ENCODE measurements at regions not wholly inside any gene's neighbourhood (a gene's known extent, or its start where the extent isn't known, plus 50 kb on each side); places are given as distances from the start of the nearest gene placed in this dataset.
"Not testable (repeated sequence)": the region's sequence is repeated elsewhere in the genome, so short reads cannot be mapped to it uniquely, and the experiment has no call there.

DNA sequence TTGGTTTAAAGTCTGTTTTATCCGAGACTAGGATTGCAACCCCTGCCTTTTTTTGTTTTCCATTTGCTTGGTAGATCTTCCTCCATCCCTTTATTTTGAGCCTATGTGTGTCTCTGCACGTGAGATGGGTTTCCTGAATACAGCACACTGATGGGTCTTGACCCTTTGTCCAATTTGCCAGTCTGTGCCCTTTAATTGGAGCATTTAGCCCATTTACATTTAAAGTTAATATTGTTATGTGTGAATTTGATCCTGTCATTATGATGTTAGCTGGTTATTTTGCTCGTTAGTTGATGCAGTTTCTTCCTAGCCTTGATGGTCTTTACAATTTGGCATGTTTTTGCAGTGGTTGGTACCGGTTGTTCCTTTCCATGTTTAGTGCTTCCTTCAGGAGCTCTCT is 70.8 kb upstream of the CTNNA1 start:
- H2BK20ac ChIP-seq (ENCODE audit: low read depth, low read length); H3K4ac ChIP-seq (ENCODE audit: low read depth, low read length); H3K9me3 ChIP-seq (ENCODE audit: control insufficient read depth, insufficient read depth, low read length); H2AK5ac ChIP-seq (ENCODE audit: low read depth, low read length); CTCF ChIA-PET; dilution Hi-C loops (cut with HindIII; ENCODE audit: low sequenced_read_pairs, unreplicated experiment); H3K9me1 ChIP-seq (ENCODE audit: insufficient read depth, low read length); intact Hi-C loops (cut with micrococcal nuclease); in situ Hi-C loops (cut with MboI; ENCODE audit: low sequenced_read_pairs); DNase-seq; H2BK5ac ChIP-seq (ENCODE audit: low read depth, low read length, poor library complexity, severe bottlenecking); H3K27me3 ChIP-seq (ENCODE audit: control insufficient read depth, insufficient read depth, low read length); H4K91ac ChIP-seq (ENCODE audit: insufficient read depth, low read depth, low read length); H3K27ac ChIP-seq (ENCODE audit: insufficient read depth, low read length); POLR2A ChIA-PET (ENCODE audit: unreplicated experiment); H3K14ac ChIP-seq (replicated peaks; ENCODE audit: low read depth, low read length); H4K20me1 ChIP-seq (ENCODE audit: insufficient read depth, low read length); ATAC-seq (ENCODE audit: low read depth); H2AFZ ChIP-seq (replicated peaks; ENCODE audit: low read length, poor library complexity); H2BK15ac ChIP-seq (ENCODE audit: low read depth, low read length); BruUV-seq (replicated peaks); H3K18ac ChIP-seq (ENCODE audit: low read depth, low read length); H2AK9ac ChIP-seq (replicated peaks; ENCODE audit: low read depth, low read length, poor library complexity); H3K56ac ChIP-seq (ENCODE audit: extremely low read depth, insufficient read depth, low read length); H3K4me3 ChIP-seq (ENCODE audit: insufficient read depth, low read depth, low read length); H4K5ac ChIP-seq (ENCODE audit: low read depth, low read length); H3K4me2 ChIP-seq (ENCODE audit: low read depth, low read length); H4K8ac ChIP-seq (ENCODE audit: low read depth in 2 of 2, low read length in 2 of 2); H2BK120ac ChIP-seq (ENCODE audit: low read depth, low read length); H3K9ac ChIP-seq (ENCODE audit: low read depth, low read length); H3K23ac ChIP-seq (ENCODE audit: low read depth, low read length); H3K79me1 ChIP-seq (ENCODE audit: low read depth in 1 of 2, low read length in 2 of 2); H3K4me1 ChIP-seq (ENCODE audit: control insufficient read depth, insufficient read depth, low read length); H3K36me3 ChIP-seq (ENCODE audit: control insufficient read depth, insufficient read depth, low read length): not testable (repeated sequence)
- WGBS, 2 experiments (ENCODE audit: extremely low coverage in 2 of 2, insufficient read length in 1 of 2) = no CpG with 5 or more reads among the region's 4 CpGs

DNA sequence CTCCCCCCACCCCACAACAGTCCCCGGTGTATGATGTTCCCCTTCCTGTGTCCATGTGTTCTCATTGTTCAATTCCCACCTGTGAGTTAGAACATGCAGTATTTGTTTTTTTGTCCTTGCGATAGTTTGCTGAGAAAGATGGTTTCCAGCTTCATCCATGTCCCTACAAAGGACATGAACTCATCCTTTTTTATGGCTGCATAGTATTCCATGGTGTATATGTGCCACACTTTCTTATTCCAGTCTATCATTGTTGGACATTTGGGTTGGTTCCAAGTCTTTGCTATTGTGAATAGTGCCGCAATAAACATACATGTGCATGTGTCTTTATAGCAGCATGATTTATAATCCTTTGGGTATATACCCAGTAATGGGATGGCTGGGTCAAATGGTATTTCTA is 74.4 kb upstream of the CTNNA1 start:
- H2AK5ac ChIP-seq (ENCODE audit: low read depth, low read length); CTCF ChIA-PET; H2AFZ ChIP-seq (replicated peaks; ENCODE audit: low read length, poor library complexity); H3K14ac ChIP-seq (replicated peaks; ENCODE audit: low read depth, low read length); H3K9ac ChIP-seq (ENCODE audit: low read depth, low read length); ATAC-seq (ENCODE audit: low read depth); H2BK120ac ChIP-seq (ENCODE audit: low read depth, low read length); H3K79me1 ChIP-seq (ENCODE audit: low read depth in 1 of 2, low read length in 2 of 2); dilution Hi-C loops (cut with HindIII; ENCODE audit: low sequenced_read_pairs, unreplicated experiment); H3K4ac ChIP-seq (ENCODE audit: low read depth, low read length); H2AK9ac ChIP-seq (replicated peaks; ENCODE audit: low read depth, low read length, poor library complexity); H3K36me3 ChIP-seq (ENCODE audit: control insufficient read depth, insufficient read depth, low read length); DNase-seq; in situ Hi-C loops (cut with MboI; ENCODE audit: low sequenced_read_pairs); H3K23ac ChIP-seq (ENCODE audit: low read depth, low read length); H2BK5ac ChIP-seq (ENCODE audit: low read depth, low read length, poor library complexity, severe bottlenecking); H3K27ac ChIP-seq (ENCODE audit: insufficient read depth, low read length); intact Hi-C loops (cut with micrococcal nuclease); H3K18ac ChIP-seq (ENCODE audit: low read depth, low read length); H2BK20ac ChIP-seq (ENCODE audit: low read depth, low read length); H3K9me3 ChIP-seq (ENCODE audit: control insufficient read depth, insufficient read depth, low read length); H4K91ac ChIP-seq (ENCODE audit: insufficient read depth, low read depth, low read length); H3K27me3 ChIP-seq (ENCODE audit: control insufficient read depth, insufficient read depth, low read length); H3K4me3 ChIP-seq (ENCODE audit: insufficient read depth, low read depth, low read length); H3K9me1 ChIP-seq (ENCODE audit: insufficient read depth, low read length); H4K5ac ChIP-seq (ENCODE audit: low read depth, low read length); H3K4me1 ChIP-seq (ENCODE audit: control insufficient read depth, insufficient read depth, low read length); BruUV-seq (replicated peaks); POLR2A ChIA-PET (ENCODE audit: unreplicated experiment); H4K20me1 ChIP-seq (ENCODE audit: insufficient read depth, low read length); H3K4me2 ChIP-seq (ENCODE audit: low read depth, low read length); H2BK15ac ChIP-seq (ENCODE audit: low read depth, low read length); H4K8ac ChIP-seq (ENCODE audit: low read depth in 2 of 2, low read length in 2 of 2); H3K56ac ChIP-seq (ENCODE audit: extremely low read depth, insufficient read depth, low read length): not testable (repeated sequence)
- WGBS, 2 experiments (ENCODE audit: extremely low coverage in 2 of 2, insufficient read length in 1 of 2) = no CpG with 5 or more reads among the region's 3 CpGs

Measured in IMR-90 (cell line).